PFSK-1 (cell line): ENCODE measurements at regions not wholly inside any gene's neighbourhood (a gene's known extent, or its start where the extent isn't known, plus 50 kb on each side); places are given as distances from the start of the nearest gene placed in this dataset.

Experiments used
- FOXP2 ChIP-seq: optimal IDR thresholded peaks from 2 replicates; pipeline ENCODE3; 2011; ENCODE audit warnings: borderline replicate concordance, control low read depth, inconsistent platforms; ENCODE audit not compliant: insufficient read depth; ENCODE audit errors: extremely low read length, extremely low read depth
- POLR2AphosphoS5 ChIP-seq: IDR thresholded peaks from 2 replicates; pipeline ENCODE4 v1.6.1; 2012; ENCODE audit warnings: low read depth, mild to moderate bottlenecking, control low read depth, low read length, moderate library complexity
- SIN3A ChIP-seq: IDR thresholded peaks from 2 replicates; pipeline ENCODE4 v1.6.1; 2012; ENCODE audit warnings: mild to moderate bottlenecking, low read length, moderate library complexity, borderline replicate concordance; ENCODE audit not compliant: insufficient read depth
- TAF1 ChIP-seq: IDR thresholded peaks from 2 replicates; pipeline ENCODE4 v1.6.1; 2012; ENCODE audit warnings: low read length, control low read depth, borderline replicate concordance; ENCODE audit not compliant: insufficient read depth
- TF ChIP-seq, protein P1 (sequence below), 2 experiments: IDR thresholded peaks; 2 replicates each; pipeline versions ENCODE4 v1.6.1 to v1.8.0; 2011 to 2012; ENCODE audit warnings: low read depth in 2 of 2, low read length in 2 of 2, control low read depth in 1 of 2, inconsistent platforms in 1 of 2, mild to moderate bottlenecking in 1 of 2, moderate library complexity in 1 of 2; ENCODE audit not compliant: insufficient read depth in 1 of 2

GRCh38 chr3:193902607-193903511, 233.1 kb upstream of the HES1 start:
- no peak for TF ChIP-seq SIN3A

DNA sequence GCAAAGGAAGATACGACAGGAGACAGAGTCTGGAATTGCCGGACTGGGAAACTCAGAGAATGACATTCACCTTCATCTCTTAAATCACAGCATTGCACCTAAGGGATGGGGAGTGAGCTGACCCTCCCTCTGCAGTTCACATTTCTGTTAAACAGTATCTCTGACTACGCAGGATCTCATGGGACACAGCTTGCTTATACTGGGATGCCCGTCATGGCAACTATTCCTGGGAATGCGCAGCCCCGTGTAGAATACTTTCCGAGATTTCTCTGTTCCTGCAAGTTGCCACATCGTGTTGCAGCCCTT, 232.5 kb upstream of the HES1 start:
- TF ChIP-seq, protein P1, sequence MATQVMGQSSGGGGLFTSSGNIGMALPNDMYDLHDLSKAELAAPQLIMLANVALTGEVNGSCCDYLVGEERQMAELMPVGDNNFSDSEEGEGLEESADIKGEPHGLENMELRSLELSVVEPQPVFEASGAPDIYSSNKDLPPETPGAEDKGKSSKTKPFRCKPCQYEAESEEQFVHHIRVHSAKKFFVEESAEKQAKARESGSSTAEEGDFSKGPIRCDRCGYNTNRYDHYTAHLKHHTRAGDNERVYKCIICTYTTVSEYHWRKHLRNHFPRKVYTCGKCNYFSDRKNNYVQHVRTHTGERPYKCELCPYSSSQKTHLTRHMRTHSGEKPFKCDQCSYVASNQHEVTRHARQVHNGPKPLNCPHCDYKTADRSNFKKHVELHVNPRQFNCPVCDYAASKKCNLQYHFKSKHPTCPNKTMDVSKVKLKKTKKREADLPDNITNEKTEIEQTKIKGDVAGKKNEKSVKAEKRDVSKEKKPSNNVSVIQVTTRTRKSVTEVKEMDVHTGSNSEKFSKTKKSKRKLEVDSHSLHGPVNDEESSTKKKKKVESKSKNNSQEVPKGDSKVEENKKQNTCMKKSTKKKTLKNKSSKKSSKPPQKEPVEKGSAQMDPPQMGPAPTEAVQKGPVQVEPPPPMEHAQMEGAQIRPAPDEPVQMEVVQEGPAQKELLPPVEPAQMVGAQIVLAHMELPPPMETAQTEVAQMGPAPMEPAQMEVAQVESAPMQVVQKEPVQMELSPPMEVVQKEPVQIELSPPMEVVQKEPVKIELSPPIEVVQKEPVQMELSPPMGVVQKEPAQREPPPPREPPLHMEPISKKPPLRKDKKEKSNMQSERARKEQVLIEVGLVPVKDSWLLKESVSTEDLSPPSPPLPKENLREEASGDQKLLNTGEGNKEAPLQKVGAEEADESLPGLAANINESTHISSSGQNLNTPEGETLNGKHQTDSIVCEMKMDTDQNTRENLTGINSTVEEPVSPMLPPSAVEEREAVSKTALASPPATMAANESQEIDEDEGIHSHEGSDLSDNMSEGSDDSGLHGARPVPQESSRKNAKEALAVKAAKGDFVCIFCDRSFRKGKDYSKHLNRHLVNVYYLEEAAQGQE (IDR thresholded peaks at IDR 0.05; ENCODE audit: insufficient read depth in 1 of 2, low read depth in 2 of 2, low read length in 2 of 2), result no peak
- no peak for TF ChIP-seq SIN3A
- TF ChIP-seq TAF1, result no peak
- TF ChIP-seq FOXP2, result no peak
- no peak for TF ChIP-seq POLR2AphosphoS5

- TF ChIP-seq SIN3A (no peak), POLR2AphosphoS5 (no peak), FOXP2 (no peak), TAF1 (no peak)
These were observed 232.0 kb upstream of the HES1 start for GRCh38 chr3:193903966-193904365.

DNA sequence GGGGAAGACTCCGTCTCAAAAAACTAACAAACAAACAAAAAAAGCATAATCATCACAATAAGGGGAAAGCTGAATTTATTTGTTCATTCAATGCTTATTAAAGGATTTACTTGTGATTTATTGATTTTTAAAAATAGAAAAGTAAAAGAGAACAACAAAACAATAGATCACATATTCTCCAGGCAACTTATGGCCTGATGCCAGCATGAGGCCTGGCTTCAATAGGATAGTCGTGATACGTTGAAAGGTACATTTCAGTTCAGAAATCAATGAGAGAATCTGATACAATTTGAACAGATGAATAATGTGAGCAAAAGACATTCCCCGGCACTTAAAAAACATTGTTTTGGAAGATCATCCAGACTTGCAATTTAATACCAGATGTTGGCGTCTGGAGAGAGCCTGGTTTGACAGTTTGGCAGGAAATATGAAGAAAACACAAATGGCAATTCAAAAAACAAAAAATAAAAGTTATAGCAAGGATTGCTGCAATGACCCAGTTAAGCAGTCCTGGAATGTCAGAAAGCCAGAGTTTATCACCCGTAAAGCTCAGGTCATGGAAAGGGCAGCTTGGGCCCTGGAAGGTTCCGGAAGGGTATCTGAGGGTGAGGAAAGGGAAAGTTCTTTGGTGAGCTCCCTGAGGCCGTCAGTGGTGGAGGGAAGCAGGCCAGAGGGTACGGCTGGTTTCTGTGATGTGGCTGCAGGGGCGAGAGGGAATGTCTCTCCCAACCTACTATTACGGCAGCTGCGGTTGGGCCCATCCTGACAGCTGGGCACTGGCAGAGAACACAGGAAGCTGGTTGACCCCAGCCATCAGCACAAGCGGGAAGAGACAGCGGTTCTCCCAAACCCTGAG, 230.2 kb upstream of the HES1 start:
- no peak for TF ChIP-seq TAF1
- no peak for TF ChIP-seq POLR2AphosphoS5
- TF ChIP-seq SIN3A, result no peak
- no peak for TF ChIP-seq FOXP2
- TF ChIP-seq, protein P1 (IDR thresholded peaks at IDR 0.05; ENCODE audit: insufficient read depth in 1 of 2, low read depth in 2 of 2, low read length in 2 of 2), result no peak

- TF ChIP-seq, protein P1 (IDR thresholded peaks at IDR 0.05; ENCODE audit: insufficient read depth in 1 of 2, low read depth in 2 of 2, low read length in 2 of 2), result no peak
- TF ChIP-seq FOXP2, result no peak
- TF ChIP-seq SIN3A, result no peak
- TF ChIP-seq POLR2AphosphoS5, result no peak
- no peak for TF ChIP-seq TAF1
These were observed 229.0 kb upstream of the HES1 start for GRCh38 chr3:193906849-193907410.
